ENCODE measurements at regions not wholly inside any gene's neighbourhood (a gene's known extent, or its start where the extent isn't known, plus 50 kb on each side); places are given as distances from the start of the nearest gene placed in this dataset.
"Not testable (repeated sequence)": the region's sequence is repeated elsewhere in the genome, so short reads cannot be mapped to it uniquely, and the experiment has no call there.

DNA sequence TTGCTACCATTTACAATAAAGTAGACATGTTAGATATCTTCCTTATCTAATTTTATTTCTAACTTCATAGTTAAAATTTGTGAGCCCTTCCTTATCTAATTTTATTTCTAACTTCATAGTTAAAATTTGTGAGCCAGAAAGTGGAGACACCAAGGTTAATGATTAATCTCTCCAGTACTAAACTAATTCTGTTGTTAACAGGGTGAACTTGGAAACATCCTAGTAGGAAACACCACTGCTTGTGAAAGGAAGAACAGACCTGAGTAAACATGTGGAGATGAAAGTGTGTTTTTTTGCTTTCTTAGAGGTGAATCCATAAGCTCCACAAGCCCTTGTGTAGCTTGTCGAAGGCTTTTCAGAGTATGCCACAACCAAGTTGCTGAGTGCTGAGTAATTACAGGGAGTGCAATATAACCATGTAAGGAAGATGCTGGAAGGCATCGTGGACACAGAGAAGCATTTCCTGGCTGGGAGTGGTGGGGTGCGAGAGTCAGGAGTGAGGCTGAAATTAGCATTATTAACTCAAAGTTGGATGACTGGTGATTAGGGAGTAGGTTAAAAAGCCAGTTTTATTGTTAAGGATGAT lies 118.6 kb upstream of the NEIL3 start:
- FAIRE-seq, result no peak

DNA sequence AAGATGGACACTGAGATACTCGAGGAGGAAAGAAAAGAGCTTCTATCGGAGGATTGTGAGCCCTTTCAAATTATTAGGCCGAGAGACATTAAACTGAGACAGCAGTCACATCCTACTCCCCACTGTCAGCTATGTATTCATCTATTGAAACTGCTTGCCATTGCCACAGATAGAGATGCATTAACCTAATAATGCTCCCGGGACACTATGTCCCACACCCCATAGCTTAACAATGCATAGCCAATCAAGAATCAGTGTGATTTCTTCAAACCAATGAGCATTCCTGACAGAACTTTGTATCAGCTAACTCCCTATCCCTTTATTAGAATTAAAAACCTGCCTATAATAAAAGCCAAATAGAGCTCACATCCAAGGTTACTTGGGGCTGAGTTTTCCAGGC lies 118.1 kb upstream of the NEIL3 start:
- FAIRE-seq, result no peak

DNA sequence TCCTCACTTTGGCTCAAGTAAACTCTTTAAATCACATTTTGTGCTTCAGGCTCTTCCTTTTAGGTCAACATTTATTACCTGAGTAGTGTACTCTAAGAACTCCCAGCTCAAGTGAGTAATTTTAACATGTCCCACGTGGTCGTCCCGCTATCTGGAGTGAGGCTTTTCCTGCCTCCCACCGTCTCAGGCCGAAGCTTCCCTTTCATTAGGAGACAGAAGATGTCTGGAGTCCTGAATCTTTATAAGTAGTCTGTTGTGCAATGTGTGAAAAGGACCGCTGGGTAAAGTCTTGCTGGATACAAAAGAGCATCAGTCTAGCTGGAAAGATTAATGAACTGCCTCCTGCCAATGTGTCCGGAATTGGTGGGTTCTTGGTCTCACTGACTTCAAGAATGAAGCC lies 117.7 kb upstream of the NEIL3 start:
- no peak for FAIRE-seq

DNA sequence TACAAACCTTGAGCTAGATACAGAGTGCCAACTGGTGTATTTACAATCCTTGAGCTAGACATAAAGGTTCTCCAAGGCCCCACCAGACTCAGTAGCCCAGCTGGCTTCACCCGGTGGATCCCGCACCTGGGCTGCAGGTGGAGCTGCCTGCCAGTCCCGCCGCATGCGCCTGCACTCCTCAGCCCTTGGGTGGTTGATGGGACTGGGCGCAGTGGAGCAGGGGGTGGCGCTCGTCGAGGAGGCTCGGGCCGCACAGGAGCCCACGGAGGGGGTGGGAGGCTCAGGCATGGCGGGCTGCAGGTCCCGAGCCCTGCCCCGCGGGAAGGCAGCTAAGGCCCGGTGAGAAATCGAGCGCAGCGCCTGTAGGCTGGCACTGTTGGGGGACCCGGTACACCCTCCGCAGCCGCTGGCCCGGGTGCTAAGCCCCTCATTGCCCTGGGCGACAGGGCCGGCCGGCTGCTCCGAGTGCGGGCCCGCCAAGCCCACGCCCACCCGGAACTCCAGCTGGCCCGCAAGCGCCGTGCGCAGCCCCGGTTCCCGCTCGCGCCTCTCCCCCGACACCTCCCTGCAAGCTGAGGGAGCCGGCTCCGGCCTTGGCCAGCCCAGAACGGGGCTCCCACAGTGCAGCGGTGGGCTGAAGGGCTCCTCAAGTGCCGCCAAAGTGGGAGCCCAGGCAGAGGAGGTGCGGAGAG lies 116.5 kb upstream of the NEIL3 start:
- not testable (repeated sequence) for FAIRE-seq

DNA sequence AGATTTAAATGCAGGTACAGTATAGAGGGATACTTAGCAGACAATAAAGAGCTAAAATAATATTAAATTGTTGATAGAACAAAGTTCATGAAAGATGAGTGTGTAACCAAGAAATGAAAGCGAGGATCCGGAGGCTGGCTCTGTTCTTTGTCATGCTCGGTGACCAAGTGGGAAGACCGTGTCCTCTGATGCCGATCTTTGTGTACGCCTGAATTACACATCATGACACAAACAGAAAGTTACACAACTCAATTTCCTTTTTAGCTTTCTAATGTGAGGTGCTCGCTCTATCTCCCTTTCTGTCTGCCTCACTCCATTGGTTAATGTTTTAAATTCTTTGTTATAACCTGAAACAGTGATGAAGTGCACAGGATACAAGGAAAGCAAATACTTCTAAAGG lies 114.8 kb upstream of the NEIL3 start:
- FAIRE-seq, result no peak

DNA sequence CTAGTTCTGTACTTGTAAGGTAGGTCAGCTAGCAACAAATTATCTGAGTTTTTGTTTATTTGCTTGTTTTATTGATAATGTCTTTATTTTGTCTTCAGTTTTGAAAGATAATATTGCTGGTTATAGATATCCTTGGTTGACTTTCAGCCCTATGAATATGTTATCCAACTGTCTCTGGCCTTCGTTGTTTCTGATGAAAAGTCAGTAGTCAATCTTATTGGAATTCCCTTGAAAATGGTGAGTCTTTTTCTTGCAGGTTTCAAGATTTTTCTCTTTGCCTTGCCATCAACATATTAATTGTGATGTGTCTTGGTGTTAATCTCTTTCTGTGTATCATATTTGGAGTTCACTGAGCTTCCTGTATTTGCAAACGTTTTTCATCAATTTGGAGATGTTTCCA lies 113.1 kb upstream of the NEIL3 start:
- FAIRE-seq, result no peak

DNA sequence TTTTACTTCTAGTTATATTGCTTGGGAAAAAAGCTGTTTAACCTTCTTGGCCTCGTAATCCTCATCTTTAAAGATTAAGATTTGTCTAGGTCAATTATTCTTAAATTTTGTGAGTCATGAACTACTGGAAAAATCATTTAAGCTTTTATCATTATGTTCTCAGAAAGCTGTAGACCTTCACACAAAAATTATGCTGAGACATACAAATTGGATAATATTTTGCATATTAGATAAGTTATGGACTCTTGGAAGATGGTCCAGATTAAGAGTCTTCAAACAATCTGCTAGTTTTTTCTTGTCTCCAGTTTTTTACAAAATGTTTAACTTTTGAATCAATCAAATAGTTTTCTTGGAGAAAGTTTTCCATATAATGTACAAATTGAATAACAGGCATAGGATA lies 108.1 kb upstream of the NEIL3 start:
- no peak for FAIRE-seq

DNA sequence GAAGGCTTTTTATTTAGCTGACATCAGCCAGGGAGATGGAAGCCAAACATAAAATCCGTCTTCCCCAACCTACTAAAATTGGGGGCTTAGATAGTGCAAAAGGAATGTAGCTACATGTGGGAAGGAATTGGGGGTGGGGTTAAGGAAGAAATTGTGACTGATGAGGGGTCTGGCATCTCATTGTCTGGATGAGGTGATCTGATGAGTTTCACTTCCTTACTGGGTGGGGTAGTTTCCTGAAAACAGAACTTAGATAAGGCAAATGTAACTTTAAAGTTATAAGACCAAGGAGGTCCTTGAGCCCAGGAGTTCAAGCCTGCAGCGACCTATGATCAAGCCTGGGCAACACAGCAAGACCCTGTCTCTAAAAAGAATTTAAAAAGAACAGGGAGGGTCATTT lies 105.5 kb upstream of the NEIL3 start:
- FAIRE-seq, result no peak

DNA sequence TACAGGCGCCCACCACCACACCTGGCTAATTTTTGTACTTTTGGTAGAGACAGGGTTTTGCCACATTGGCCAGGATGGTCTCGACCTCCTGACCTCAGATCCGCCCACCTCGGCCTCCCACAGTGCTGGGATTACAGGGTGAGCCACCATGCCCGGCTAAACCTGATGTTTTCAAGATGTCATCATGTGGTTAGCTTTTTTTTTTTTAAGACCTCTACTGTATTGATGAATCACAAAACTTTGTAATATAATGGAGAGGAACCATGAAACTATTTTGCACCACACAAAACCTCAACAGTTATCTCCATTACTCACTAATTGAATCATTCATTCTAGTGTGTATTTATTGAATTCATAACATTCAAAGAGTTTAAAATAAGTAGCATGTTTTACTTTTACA lies 94.7 kb upstream of the NEIL3 start:
- no peak for FAIRE-seq

DNA sequence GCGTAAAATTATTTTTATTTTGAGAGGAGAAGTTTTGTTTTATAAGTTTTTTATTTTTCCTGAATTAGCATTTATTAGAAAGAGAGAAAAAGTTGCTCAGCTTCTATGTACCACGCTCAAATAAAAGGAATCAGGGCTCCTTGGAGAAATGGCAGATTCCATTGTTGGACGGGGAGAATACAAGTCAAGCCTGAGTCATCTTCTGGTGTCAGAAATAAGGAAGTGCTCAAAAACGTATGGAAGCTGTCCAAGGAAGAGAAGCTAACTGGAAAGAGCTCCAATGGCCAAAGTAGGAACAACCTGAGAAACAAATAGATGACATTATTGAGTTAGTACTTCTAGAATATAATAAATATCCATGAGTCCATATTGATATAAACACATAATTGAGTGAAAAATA lies 89.3 kb upstream of the NEIL3 start:
- FAIRE-seq, result no peak

DNA sequence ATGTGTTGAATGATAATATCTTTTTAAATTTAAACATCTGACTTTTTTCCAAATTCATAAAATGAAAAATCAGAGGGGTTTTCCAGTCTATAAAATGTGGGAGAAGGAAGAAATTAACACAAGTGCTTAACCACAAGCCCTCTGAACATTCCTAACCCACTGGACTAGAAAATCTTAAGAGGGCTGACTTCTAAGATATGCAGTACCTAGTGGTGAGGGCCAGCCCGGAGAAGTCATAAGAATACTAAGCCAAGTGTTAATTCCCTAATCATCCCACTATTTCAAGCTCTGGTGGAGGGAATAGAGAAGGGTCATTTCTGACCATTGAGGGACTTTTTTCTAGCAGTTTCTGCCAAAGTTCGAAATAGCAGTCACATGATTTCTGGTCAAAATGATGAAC lies 86.9 kb upstream of the NEIL3 start:
- no peak for FAIRE-seq

DNA sequence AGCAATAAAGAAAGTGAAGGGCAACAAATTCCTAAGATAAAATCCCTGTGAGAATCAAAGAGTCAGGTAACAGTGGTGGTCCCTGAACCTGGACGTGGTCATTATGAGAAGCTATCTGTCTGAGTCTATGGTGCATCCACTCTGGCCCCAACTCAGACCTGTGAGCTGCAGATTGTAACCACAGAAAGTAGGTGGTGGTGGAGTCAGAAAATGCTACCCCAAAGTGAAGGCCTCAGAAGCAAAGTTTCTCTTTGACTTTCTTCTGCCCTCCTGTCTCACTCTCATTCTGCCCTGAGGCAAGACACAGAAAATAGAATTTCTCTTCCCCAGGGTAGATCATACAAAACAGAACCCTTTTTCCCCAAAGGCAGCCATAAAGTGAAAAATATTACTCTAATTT lies 84.1 kb upstream of the NEIL3 start:
- no peak for FAIRE-seq

DNA sequence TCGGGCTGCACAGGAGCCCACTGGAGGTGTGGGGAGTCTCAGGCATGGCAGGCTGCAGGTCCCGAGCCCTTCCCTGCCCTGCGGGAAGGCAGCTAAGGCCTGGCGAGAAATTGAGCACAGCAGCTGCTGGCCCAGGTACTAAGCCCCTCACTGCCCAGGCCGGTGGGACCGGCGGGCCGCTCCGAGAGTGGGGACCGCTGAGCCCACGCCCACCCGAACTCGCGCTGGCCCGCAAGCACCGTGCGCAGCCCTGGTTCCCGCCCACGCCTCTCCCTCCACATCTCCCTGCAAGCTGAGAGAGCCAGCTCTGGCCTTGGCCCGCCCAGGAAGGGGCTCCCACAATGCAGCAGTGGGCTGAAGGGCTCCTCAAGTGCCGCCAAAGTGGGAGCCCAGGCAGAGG lies 82.0 kb upstream of the NEIL3 start:
- no peak for FAIRE-seq

DNA sequence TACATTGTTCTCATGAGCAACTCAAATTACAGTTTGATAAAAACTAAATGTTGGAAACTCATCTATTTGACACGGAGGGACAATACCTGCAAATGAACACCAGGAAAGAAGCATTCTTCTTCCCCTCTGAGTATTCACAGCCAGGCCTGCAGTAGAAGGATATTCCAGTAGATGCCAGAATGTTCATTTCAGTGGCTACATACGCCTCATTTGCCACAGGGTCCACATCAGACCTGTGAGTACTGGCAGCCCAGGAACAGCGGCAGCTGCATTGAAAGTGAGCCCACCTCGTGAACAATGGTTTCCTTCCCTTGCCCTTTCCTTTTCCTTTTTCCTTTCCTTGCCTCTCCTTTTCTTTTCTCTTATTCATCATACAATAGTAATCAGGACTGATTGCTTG lies 81.1 kb upstream of the NEIL3 start:
- FAIRE-seq, result no peak

DNA sequence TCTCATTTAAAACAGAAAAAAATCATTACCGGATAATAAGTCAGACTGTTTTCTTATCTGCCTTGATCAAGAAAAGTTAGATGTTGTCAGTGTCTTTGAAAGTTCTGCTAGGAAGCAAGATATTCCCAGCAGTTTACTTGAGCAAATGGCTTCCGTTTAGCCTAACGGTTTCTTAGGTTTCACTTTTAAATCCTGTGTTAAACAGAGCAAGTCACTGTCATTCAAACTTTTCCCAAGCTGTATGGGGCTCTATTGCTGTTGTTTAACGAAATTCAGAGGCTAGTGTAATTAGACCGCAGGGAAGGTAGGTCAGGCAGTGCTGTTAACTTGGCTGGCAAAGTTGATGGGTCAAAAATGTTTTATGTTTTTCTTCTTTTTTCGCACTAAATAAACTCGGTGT lies 80.3 kb upstream of the NEIL3 start:
- FAIRE-seq, result no peak

DNA sequence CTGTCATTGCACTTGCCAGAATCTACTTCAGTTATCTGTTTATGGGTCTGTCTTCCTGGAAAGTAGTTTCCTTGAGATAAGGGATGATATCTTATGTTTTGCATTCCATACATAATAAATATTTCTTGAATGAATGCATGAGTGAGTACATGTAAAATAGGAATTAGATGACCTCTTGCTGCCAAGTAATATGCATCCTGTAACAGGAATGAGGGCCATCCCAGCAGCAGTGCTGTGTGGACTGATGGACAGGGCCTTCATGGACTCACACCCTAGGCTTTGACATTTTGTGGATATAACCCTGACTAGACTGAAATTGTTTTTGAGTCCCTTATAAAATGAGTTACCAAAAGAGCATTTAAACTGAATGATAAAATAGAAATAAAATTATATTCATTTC lies 77.2 kb upstream of the NEIL3 start:
- FAIRE-seq, result no peak

DNA sequence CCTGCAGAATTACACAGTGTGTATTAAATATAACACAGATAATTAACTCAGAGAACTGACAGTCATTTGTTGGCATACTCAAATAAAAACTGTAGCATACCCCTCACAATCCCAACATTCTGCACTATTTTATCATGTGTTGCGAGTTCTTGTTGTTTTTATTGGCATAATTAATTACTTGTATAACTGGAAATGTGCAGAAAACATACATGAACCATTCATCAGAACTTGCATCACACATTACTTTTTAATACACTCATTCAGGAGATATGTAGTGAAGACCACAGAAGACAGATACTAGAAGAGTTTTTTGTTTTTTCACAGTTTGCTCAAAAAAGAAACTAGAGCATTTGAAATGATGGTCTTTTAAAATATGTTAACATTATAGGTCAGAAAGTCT lies 74.6 kb upstream of the NEIL3 start:
- FAIRE-seq, result no peak

DNA sequence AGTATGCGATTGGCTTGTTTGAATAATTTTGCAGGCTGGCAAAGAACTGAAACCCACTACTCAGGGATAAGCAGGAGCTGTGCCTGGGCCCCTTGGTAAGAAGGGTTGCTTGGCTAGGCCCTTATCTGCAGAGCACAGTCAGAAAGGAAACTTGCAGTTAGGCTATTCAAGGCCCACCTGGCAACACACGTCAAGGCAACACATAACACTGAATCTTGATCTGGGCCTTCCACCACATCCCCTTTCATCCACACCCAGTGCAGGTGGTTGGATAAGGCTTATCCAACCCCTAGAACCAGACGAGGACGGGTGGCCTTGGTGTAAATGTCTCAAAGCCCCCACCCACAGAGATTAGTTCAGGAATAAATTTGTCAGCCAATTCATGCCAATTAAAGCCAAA lies 72.8 kb upstream of the NEIL3 start:
- no peak for FAIRE-seq

DNA sequence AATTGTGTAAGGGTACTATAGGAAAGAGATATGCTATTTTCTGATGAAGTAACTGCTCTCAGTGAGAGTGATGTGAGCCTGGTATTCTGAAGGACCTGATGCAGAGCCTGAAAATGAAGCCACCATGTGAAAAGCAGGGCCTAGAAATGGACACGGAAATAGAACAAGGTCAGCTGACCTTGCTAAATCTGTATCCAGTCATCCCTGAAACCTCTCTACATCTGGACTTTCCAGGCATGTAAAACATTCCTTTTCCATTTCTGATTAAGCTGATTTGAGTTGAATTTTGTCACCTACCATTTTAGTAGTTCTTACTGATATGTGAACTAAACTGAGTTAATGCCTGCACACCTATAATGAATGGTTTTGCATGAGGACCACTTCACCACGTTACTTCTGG lies 72.4 kb upstream of the NEIL3 start:
- FAIRE-seq, result no peak

DNA sequence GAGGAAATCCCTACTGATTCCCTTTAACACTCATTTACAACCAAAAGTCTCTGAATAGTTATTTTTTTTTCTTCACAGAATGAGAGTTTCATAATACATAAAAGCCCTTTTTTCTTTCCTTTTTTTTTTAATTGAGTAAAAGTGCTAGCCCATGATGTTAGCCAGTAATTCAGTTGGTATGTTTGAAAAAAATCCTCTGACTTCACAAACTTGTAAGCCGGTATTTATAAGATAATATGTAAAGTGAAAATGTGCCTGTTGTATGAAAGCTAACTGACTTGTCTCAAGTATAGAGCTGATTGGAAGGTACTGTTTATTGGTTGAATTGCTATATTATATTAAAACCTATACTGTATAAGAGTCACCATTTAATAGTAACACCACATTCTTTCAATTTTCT lies 70.2 kb upstream of the NEIL3 start:
- no peak for FAIRE-seq

DNA sequence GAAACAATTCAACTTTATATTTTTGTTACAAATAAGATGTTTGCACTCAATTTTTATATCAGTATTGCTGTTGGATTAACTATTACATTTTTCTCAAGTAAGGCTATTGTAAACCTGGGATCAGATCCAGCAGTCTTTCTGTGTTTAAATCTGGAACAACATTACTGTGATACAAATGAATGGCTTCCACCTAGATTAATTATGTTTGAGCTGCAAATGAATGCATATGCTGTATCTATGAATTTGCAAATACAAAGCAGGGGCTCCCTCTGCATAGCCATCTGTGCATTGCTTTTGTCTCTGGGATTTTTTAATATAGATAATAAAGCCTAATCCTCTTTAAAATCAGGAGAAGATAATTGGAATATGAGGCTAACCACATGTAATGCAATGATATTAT lies 69.8 kb upstream of the NEIL3 start:
- no peak for FAIRE-seq

DNA sequence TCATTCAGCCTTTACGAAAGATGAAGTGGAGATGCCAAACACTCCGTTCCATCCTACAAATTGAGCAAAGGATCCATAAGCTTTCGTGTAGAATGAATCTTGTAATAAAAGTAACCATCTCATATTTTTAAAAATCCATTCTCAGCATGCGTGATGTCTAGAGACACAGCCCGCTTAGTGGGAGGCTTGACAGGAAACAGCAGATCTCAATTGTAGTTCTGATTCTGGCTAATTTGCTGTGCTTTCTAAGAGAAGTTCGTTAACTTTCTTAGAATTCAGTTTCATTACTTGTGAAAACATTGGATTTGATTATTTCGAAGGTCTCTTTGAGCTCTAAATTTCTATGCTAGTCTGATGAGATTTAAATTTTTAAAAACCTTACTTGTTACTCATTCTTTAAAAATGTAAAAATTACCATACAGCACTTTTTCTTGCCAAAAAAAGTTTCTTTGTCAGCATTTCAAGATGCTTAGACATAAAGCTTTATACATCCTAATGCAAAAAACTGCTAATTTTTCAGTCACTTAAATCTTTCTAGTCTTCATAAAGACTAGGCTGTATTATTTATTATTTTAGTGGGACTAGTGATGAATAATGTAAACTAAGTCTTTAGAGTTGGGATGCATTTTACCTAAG lies 66.9 kb upstream of the NEIL3 start:
- no peak for FAIRE-seq

DNA sequence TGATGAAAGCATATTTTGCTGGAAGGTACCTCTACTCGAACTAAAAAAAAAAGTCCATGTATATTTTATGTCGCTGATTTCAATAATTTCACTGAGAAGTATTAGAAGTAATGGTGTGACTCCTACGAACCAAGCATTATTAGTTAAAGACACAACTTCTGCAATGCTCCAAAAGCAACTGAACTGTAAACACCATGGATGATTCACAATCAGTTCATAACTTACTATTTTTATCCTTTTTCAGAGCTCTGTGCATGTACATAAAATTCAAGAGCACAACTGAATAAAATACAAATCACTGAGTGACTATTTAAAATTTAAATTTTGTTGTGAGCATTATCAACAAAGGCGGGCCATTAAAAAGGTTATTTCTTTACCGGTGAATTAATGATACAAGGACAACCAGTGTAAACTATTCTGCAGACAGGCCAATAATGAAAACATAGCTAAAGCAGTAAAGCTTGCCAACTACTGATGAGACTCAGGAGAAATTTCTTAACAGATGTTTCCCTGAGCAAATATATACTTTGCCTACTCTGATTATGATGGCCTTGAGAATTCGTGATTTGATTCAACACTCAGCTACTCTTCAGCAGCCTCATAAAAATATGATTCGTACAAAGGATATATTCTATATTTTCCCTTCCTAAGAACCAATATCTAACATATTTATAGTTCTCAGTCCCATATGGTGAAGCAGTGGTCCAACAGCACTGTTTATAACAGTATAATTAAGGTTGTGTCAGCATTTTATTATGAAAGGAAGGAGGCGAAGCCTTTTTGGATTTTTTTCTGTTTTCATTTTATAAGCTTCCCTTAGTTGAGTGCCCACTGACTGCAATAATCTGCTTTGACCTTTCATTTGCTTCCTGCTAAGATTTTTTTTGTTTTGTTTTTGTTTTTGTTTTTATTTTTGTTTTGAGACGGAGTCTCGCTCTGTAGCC lies 62.8 kb upstream of the NEIL3 start:
- FAIRE-seq, result peak; percentile 12
